ENCODE measurements at regions not wholly inside any gene's neighbourhood (a gene's known extent, or its start where the extent isn't known, plus 50 kb on each side); places are given as distances from the start of the nearest gene placed in this dataset.

DNA sequence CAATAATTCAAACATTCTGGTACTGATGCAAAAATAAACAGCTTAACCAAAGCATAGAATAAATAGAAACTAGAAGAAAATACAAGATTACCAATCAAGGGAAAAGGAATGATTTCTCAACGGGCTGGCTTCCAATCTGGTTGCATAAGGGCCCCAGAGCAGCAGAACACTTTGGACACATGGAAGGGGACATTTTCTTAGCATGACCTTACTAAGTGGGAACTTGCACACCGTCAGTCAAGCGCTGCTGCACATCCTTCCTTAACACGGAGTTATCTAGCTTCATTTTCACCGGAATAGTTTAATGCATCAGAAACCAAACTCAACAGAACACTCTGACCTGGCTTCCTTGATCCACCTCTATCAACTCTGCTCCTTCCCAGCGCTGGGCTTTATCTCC lies 388.5 kb downstream of the VPS13C start:
- DNase-seq, result no peak
- Histone ChIP-seq H3K4me3 (no peak overlapping the region), H3K27me3 (no peaks in the 10 kb centered on the region), H3K4me1 (no peaks in the 10 kb centered on the region), H3K36me3 (no peaks in the 10 kb centered on the region), H3K27ac (no peak overlapping the region), H3K9me3 (no peaks in the 10 kb centered on the region)
- WGBS, 2 donors, result 75 to 85% methylated on average over 6 of the region's 6 CpGs
- TF ChIP-seq POLR2A (IDR thresholded peaks at IDR 0.05), result no peak
- TF ChIP-seq, protein P1, sequence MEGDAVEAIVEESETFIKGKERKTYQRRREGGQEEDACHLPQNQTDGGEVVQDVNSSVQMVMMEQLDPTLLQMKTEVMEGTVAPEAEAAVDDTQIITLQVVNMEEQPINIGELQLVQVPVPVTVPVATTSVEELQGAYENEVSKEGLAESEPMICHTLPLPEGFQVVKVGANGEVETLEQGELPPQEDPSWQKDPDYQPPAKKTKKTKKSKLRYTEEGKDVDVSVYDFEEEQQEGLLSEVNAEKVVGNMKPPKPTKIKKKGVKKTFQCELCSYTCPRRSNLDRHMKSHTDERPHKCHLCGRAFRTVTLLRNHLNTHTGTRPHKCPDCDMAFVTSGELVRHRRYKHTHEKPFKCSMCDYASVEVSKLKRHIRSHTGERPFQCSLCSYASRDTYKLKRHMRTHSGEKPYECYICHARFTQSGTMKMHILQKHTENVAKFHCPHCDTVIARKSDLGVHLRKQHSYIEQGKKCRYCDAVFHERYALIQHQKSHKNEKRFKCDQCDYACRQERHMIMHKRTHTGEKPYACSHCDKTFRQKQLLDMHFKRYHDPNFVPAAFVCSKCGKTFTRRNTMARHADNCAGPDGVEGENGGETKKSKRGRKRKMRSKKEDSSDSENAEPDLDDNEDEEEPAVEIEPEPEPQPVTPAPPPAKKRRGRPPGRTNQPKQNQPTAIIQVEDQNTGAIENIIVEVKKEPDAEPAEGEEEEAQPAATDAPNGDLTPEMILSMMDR (IDR thresholded peaks at IDR 0.05), result no peak
- TF ChIP-seq POLR2AphosphoS5 (IDR thresholded peaks at IDR 0.05), result no peak
- no peak for TF ChIP-seq EP300 (IDR thresholded peaks at IDR 0.05)
- intact Hi-C loops (cut with DNase I), result no loop called here

DNA sequence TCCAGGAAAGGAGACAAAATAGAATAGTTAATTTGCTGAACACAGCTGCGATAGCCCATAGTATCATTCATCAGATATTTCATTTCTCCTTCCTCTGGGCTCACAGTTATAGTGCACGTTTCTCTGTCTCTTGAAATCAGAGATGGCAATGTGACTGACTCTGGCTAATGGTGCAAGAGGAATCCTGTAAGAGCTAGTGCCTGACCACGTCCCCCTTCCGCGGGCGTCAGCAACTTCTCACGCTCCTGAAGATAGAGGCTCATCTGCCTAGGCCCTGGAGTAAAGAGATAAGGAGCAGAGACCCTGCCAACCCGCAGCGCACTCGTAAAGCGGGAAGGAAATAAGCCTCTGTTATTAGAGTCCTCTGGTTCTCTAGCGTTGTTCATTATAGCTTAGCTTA lies 391.8 kb downstream of the VPS13C start:
- TF ChIP-seq POLR2AphosphoS5 (IDR thresholded peaks at IDR 0.05), result no peak
- TF ChIP-seq POLR2A (IDR thresholded peaks at IDR 0.05), result no peak
- TF ChIP-seq EP300 (IDR thresholded peaks at IDR 0.05), result no peak
- TF ChIP-seq, protein P1 (IDR thresholded peaks at IDR 0.05), result no peak
- 72 to 74% methylated on average over 12 of the region's 12 CpGs for WGBS, 2 donors
- Histone ChIP-seq H3K4me1 (no peaks in the 10 kb centered on the region), H3K36me3 (no peaks in the 10 kb centered on the region), H3K9me3 (no peaks in the 10 kb centered on the region), H3K27me3 (no peaks in the 10 kb centered on the region), H3K27ac (no peak overlapping the region), H3K4me3 (no peak overlapping the region)
- intact Hi-C loops (cut with DNase I), result no loop called here
- no peak for DNase-seq

DNA sequence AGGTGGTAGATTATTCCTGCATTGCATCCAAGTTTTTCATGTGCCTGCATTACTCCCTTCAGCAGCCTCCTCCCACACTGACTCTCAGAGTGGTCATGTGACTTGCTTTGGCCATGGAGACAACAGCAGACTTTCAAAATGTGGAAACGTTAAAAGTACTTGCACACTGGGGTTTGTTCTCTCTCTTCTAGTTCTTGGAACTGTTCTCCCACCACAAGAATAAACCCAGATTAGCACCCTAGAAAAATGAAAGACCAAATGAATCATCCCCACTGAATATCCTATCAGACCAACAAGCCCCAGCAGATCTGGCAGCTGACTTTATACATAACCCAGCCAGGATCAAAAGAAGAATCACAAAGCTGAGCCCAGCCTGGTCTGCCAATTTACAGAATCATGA lies 398.5 kb downstream of the VPS13C start:
- Histone ChIP-seq H3K9me3 (no peaks in the 10 kb centered on the region), H3K4me1 (no peaks in the 10 kb centered on the region), H3K27me3 (no peaks in the 10 kb centered on the region), H3K36me3 (no peaks in the 10 kb centered on the region), H3K27ac (no peak overlapping the region), H3K4me3 (no peak overlapping the region)
- WGBS, 2 donors, result 49 to 61% methylated on average over 1 of the region's 1 CpG
- TF ChIP-seq POLR2A (IDR thresholded peaks at IDR 0.05) (no peak), POLR2AphosphoS5 (IDR thresholded peaks at IDR 0.05) (no peak), EP300 (IDR thresholded peaks at IDR 0.05) (no peak)
- TF ChIP-seq, protein P1 (IDR thresholded peaks at IDR 0.05), result no peak
- intact Hi-C loops (cut with DNase I), result no loop called here
- no peak for DNase-seq

DNA sequence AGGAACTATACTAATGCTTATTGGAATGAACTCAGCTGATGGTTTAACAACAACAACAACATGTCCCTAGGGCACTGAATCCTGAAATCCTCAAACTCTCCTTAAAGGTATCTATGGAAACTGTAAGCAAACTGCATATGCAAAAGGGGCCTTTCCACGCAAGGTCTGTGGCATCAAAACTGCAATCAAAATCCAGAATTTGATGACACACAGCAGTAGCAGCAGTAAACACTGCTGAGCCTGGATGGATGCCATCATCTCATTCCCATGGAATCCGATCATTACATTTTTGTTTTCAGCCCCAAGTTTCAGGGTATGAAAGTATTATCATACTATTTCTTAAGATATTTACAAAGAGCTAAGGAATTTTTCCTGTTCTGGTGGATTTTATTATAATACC lies 399.7 kb downstream of the VPS13C start:
- TF ChIP-seq, protein P1 (IDR thresholded peaks at IDR 0.05), result no peak
- TF ChIP-seq POLR2A (IDR thresholded peaks at IDR 0.05), result no peak
- no peak for TF ChIP-seq POLR2AphosphoS5 (IDR thresholded peaks at IDR 0.05)
- TF ChIP-seq EP300 (IDR thresholded peaks at IDR 0.05), result no peak
- Histone ChIP-seq H3K9me3 (no peaks in the 10 kb centered on the region), H3K27ac (no peak overlapping the region), H3K4me1 (no peaks in the 10 kb centered on the region), H3K27me3 (no peaks in the 10 kb centered on the region), H3K4me3 (no peak overlapping the region), H3K36me3 (no peaks in the 10 kb centered on the region)
- peak; percentile 73 for DNase-seq
- intact Hi-C loops (cut with DNase I), result no loop called here
- WGBS, 2 donors, result 71 to 83% methylated on average over 2 of the region's 2 CpGs

DNA sequence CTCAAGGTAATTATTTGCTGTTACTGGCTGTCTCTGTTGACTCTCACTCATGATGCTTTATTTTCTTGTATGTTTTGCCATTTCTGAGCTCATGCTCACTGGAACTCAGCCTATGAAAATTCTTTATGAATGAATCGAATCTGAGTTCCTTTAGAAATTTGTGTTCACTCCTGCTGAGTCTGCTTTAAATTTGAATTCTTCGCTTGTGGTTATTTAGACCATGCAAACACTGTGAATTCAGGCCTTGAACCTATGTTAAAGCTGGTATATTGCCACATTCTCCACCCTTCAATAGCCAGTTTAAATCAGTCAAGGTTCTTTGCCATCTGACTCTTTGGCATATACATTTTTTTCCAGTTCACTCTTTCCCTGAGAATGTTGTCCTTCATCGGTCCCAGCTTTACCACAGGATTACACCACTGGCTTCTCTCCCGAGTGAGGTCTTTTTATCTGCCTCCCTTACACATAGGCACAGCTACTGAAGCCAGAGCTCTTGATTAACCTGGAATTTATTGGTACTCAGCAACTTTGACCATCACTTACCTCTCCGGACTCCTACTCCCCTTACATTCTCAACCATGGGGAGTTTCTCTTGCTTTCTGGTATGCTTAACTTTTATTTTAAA lies 400.6 kb downstream of the VPS13C start:
- intact Hi-C loops (cut with DNase I), result no loop called here
- no peak for DNase-seq
- H3K27me3 ChIP-seq, result no peaks in the 10 kb centered on the region
- H3K4me1 ChIP-seq, result no peaks in the 10 kb centered on the region
- 86 to 88% methylated on average over 5 of the region's 5 CpGs for WGBS, 2 donors
- no peak overlapping the region for H3K4me3 ChIP-seq
- H3K9me3 ChIP-seq, result no peaks in the 10 kb centered on the region
- TF ChIP-seq POLR2AphosphoS5 (IDR thresholded peaks at IDR 0.05), result no peak
- no peak for TF ChIP-seq POLR2A (IDR thresholded peaks at IDR 0.05)
- no peak for TF ChIP-seq EP300 (IDR thresholded peaks at IDR 0.05)
- TF ChIP-seq, protein P1 (IDR thresholded peaks at IDR 0.05), result no peak
- H3K36me3 ChIP-seq, result no peaks in the 10 kb centered on the region
- no peak overlapping the region for H3K27ac ChIP-seq
